ENCODE measurements at regions not wholly inside any gene's neighbourhood (a gene's known extent, or its start where the extent isn't known, plus 50 kb on each side); places are given as distances from the start of the nearest gene placed in this dataset.

DNA sequence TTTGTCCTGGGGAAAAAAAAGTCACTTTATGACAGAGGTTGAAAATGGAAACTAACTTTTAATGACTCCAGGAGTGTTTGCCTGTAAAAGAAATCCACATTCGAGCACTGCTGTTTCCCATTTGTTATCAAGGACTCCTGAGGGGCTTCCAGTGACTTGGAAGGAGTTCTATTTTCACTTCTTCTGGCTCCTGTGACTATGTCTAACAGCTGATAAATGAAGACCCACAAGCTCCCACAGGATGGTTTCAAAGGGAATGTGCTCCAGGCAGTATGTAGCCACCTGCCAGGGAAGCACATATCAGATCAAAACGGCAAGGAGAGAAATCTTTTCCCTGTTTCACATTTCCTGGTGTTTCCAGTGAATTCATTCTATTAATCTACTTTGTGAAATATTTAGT, 159.8 kb upstream of the FAM241A start:
- TF ChIP-seq POLR2AphosphoS5 (IDR thresholded peaks at IDR 0.05; ENCODE audit: low read depth, low read length), result no peak
- TF ChIP-seq POLR2A (IDR thresholded peaks at IDR 0.05; ENCODE audit: low read depth, low read length), result no peak
- no peak for TF ChIP-seq SPI1 (IDR thresholded peaks at IDR 0.05; ENCODE audit: low read depth, low read length)
- TF ChIP-seq POU2F2 (IDR thresholded peaks at IDR 0.05; ENCODE audit: low read depth, low read length), result no peak
- TF ChIP-seq TAF1 (IDR thresholded peaks at IDR 0.05; ENCODE audit: low read depth, low read length), result no peak
- TF ChIP-seq PAX5 (IDR thresholded peaks at IDR 0.05; ENCODE audit: insufficient read depth, low read length, severe bottlenecking), result no peak
